ENCODE measurements at regions not wholly inside any gene's neighbourhood (a gene's known extent, or its start where the extent isn't known, plus 50 kb on each side); places are given as distances from the start of the nearest gene placed in this dataset.
"Not testable (repeated sequence)": the region's sequence is repeated elsewhere in the genome, so short reads cannot be mapped to it uniquely, and the experiment has no call there.

DNA sequence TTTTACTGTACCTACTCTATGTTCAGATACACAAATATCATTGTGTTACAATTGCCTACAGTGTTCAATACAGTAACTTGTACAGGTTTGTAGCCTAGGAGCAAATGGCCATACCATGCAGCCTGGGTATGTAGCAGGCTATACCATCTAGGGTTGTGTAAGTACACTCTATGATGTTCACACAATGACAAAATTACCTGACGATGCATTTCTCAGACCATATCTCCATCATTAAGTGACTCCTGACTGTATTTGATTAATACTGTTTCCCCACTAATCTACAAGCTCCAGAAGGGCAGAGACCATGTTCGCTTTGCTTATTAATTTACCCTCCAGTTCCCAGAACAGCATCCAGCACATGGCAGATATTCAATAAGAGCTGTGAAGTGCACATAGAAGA is 372.2 kb downstream of the METTL4 start:
- no peak for DNase-seq

- no peak for DNase-seq
Measured at GRCh38 chr18:2201036-2201600, 370.2 kb downstream of the METTL4 start.

DNA sequence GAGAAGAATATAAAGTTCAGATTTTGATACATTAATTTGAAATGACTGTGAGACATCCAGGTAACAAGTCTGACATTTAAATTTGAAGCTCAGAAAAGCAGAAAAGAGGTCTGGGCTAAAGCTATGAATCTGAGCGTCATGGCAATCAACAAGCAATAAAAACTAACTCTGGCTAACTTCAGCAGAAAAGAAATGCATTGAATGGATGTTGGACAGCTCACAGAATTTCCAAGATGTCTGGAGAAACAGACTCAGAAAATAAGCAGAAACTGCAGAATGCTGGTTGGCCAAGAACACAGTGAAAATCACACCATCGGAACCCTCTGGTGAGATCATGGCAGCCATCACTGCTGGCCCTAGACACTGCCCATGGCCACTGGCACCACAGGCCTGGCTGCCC is 366.6 kb downstream of the METTL4 start:
- no peak for DNase-seq

- DNase-seq: no peak
Measured at GRCh38 chr18:2207294-2207693, 364.0 kb downstream of the METTL4 start.

DNA sequence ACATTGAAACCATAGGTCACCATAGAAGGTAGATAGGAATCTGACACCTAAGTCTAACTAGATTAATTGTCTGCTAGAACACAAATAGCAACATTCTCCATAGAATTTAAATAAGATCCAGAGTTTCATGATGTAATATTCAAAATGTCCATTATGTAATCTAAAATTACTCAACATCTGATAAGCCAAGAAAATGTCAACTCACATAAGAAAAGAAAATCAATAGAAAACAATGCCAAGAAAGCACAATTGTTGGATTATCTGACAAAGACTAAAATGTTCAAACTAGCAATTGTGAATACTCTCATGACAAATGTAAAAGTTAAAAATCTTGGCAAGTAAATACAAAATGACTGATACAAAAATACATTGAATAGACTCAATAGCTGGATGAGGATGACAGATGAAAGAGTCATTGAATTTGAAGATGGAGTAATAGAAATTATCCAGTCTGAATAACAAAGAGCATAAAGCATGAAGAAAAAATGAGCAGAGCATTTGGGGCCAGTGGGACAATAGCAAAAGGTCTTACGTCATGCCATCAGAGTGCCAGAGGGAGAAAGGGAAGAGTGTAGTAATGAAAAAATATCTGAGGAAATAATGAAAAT is 358.6 kb downstream of the METTL4 start:
- DNase-seq: no peak

- DNase-seq: no peak
Measured at GRCh38 chr18:2213905-2214304, 357.4 kb downstream of the METTL4 start.

DNA sequence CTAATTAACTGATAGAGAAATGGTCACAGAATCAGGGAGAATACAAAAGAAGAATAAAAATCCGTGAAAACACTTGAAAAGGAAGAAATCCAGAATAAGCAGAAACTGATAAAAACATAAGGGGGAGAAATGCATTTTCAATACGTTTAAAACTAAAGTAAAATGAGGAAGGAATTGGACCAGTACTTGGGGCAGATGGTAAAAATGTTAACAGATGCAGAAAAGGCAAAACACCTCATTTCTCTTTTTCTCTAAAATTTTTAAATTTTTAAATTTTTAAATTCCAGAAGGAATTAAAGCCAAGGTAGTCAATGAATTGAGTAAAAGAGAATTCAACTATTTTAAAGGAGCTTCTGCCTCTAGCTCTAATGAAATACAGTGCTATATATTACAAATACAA is 353.9 kb downstream of the METTL4 start:
- DNase-seq: no peak

DNA sequence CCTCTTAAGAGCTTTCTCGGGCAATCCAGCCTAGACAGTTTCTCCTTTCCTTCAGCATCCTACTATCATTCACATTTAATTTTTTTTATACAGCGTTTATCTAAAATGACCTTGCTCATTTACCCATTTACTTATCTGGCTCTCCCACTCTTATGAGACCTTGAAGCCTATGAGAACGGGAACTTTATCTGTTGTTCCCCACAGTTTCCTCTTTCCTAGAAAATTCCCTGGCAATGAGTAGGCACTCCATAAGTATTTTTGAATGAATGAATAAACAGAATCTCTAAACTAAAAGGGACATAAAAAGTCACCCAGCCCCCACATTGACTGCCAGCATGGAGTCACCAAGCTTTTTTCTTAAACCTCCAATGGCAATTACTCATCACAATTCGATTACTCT is 353.2 kb downstream of the METTL4 start:
- no peak for DNase-seq

DNA sequence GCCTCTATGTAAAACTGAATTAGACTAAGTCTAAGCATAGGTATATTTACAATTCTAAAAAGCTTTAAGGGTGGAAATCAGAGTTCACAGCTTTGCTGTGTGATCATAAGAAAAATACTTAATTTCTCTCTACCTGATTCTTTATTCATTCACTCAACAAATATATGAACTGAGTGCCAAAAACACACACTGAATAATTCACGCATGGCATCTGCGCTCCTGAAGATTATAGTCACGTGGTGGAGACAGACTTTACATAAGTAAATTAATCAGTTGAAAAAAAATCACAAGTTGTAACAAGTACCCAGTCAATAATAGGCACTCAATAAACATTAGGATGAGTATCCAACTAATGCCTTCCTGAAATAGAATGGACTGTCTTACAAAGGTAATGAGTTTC is 351.6 kb downstream of the METTL4 start:
- DNase-seq: no peak

- DNase-seq: no peak
Measured at GRCh38 chr18:2222270-2223185, 348.8 kb downstream of the METTL4 start.

- DNase-seq: no peak
Measured at GRCh38 chr18:2223449-2223848, 347.9 kb downstream of the METTL4 start.

DNA sequence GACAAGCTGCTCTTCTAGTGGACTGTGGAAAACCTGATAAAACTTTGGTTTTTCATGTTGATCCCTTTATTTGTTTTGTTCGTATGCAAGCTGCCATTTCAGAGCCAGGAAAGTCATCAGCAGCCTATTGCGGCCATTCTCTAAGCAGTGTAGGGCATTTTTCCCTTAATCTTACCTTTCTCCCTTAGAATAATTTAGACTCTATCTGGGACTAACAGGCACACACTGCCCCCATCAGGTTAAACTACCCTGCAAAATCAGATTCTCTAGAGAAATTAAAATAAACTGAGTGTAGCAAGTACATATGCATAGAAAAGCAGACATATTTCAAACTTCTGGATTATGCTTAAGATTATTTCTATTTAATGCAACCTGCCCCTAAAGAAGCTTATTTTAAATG is 347.5 kb downstream of the METTL4 start:
- DNase-seq: no peak

DNA sequence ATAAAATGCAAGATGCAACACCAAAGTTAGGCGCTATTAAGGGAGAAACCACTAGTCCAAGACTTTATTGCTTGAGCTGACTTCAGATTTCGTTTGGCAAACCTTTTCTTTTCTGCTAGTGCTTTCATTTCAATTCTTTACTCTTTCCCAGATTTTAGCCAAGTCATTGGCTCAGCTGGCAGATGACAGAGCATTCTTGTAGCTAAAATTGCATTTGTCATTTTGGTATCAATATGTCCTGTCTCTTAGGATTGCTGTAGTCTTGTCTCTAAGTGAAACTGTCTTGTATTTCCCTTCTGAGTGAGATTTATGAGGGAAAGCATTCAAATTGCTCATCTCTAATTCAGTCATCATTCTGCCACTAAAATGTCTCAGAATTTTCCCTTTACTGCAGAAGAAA is 335.1 kb downstream of the METTL4 start:
- DNase-seq: no peak

GRCh38 chr18:2237706-2238105 is 333.6 kb downstream of the METTL4 start:
- DNase-seq: no peak

DNA sequence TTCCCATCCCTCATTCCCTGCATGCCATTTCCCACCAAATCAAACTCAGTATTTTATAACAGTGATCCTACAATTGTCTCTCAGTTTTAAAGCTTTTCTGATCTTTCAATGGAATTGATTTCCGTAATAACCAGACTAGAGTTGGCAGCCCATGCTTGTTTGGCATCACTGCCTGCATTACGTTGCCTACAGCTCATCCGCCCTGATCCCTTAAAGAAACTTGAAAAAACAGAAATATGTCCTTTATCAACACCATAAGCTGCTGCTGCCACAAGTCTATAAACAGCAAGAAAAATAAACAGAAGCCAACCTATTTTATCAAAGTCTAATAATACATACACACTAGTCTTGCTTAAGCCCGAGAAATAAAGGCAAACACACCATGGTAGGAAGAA is 331.0 kb downstream of the METTL4 start:
- DNase-seq: no peak

DNA sequence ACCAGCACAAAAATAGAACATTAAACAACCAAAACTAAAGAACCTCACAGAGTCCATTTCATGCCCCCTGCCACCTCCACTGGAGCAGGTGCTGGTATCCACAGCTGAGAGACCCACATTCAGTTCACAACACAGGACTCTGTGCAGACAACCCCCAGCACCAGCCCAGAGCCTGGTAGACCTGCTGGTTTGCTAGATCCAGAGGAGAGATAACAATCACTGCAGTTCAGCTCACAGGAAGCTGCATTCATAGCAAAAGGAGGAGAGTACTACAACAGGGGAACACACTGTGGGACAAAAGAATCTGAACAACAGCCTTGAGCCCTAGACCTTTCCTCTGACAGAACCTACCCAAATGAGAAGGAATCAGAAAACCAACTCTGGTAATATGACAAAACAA is 326.7 kb downstream of the METTL4 start:
- no peak for DNase-seq

DNA sequence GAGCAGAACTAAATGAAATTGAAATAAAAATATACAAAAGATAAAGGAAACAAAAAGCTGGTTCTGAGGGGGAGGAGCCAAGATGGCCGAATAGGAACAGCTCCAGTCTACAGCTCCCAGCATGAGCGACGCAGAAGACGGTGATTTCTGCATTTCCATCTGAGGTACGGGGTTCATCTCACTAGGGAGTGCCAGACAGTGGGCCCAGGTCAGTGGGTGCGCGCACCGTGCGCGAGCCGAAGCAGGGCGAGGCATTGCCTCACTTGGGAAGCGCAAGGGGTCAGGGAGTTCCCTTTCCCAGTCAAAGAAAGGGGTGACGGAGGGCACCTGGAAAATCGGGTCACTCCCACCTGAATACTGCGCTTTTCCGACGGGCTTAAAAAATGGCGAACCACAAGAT is 324.2 kb downstream of the METTL4 start:
- DNase-seq: not testable (repeated sequence)

- no peak for DNase-seq
Measured at GRCh38 chr18:2254977-2255376, 316.3 kb downstream of the METTL4 start.

GRCh38 chr18:2256577-2256976 is 314.7 kb downstream of the METTL4 start:
- DNase-seq: no peak

GRCh38 chr18:2258954-2259353 is 312.4 kb downstream of the METTL4 start:
- DNase-seq: no peak

GRCh38 chr18:2263303-2263890 is 307.9 kb downstream of the METTL4 start:
- no peak for DNase-seq

DNA sequence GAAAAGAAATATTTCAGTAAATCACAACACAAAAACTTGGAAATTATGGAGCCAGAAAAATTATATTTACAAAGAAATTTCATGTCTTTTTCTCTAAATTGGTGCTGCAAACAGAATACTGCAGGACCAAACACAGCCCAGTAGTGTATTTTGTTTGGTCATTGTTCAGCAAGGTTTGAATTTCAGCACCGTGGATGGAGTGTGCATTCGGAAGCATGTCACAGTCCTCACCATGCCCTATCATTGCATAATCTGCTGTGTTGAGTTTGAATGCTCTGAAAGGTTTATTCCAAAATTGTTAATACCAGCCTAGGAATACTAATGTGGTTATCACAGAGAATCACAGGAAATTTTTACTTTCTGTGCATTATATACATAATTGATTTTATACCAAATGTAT is 296.7 kb downstream of the METTL4 start:
- no peak for DNase-seq

- DNase-seq: no peak
Measured at GRCh38 chr18:2281086-2281485, 290.2 kb downstream of the METTL4 start.

Data from NCI-H1092 (cell line).